ENCODE measurements at regions not wholly inside any gene's neighbourhood (a gene's known extent, or its start where the extent isn't known, plus 50 kb on each side); places are given as distances from the start of the nearest gene placed in this dataset.

GRCh38 chr4:4641661-4642495 is 100.0 kb upstream of the STX18 start:
- DNase-seq (ENCODE audit: low read depth in 2 of 2) = no peak

DNA sequence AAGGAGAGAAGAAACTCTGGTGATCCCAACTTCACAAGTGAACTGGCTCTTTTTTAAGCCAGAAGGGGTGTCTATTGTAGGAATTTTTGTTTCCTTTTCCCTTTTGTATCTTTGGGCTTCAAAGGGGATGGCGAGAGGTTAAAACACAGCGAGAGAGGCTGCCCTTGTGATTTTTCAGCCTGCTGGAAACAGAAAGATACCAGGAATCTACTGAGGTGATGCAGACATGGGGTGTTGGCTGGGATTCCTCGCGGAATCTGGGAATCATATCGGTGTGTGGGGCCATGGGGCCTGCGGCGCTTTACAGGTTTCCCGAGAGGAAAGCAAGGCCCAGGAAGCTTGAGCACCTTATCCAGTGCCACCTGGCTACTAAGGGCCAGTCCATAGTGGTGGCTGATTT is 99.4 kb upstream of the STX18 start:
- DNase-seq (ENCODE audit: low read depth in 2 of 2) = no peak

DNA sequence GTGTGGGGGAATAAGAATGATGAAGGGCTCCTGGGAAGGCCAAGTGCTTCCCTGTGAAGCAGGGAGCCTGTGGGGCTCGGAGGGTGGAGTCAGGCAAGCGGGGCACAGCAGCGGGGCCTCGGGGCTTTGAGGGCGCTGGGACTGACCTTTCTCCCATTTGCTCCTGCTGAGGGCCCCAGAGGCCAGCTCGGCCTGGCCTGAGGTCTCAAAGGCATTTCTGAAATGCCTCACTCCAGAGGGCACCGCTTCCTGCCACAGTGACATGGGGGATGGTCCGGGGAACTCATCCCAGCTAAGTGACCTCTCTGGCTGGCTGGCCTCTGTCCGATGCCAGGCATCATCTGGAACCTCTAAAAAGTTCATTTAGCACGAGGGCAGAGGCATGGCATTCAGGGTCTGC is 98.8 kb upstream of the STX18 start:
- DNase-seq (ENCODE audit: low read depth in 2 of 2) = no peak

GRCh38 chr4:4639370-4639769 is 97.5 kb upstream of the STX18 start:
- DNase-seq (ENCODE audit: low read depth in 2 of 2) = no peak

GRCh38 chr4:4637710-4638109 is 95.9 kb upstream of the STX18 start:
- DNase-seq (ENCODE audit: low read depth in 2 of 2) = no peak

DNA sequence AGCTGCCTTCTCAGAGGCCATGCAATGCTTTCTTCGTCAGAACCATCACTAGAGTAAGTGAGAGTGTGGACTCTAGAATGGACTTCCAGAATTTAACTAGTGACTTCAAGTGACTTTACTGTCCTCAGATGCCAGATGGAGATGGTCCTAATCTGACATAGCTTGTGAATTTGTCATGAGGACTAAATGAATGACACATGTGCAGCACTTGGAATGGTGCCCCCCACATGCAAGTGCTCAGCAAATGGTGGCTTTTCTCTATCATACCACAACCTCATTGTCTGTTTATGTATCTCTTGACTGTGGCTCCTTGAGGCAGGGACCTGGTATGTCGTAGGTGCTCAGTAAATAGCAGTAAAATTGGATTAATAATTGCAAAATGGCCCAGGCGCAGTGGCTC is 91.6 kb upstream of the STX18 start:
- DNase-seq (ENCODE audit: low read depth in 2 of 2) = no peak

DNA sequence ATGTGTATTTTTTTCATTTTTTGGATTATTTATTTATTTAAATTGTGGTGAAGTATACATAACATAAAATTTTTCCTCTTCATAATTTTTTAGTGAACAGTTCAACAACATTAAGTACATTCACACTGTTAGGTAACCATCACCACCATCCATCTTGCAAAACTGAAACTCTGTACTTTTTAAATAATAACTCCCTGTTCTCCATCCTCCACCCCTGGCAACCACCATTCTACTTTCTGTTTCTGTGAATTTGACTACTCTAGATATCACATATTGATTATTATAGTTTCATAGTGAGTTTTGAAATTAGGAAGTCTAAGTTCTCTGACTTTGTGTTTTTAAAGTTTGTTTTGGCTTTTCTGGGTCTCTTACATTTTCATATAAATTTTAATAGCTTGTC is 89.3 kb upstream of the STX18 start:
- DNase-seq (ENCODE audit: low read depth in 2 of 2) = no peak

DNA sequence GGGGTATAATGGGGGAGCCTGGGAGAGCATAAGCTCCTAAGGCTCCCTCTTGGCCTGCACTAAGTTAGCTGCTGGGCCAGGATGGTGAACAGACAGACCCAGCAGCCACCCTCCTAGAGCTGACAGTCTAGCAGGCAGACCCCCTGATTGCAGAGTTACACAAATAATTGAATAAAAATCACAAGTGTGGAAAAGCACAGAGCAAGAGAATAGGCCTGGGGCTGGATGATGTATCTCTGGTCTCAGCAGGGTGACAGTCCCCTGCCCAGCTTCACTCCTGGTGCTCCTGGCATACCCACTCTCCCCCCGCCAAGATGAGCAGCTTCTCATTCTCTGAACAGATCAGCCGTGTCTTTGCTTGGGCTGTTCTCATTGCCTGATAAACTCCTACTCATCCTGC is 86.1 kb upstream of the STX18 start:
- DNase-seq (ENCODE audit: low read depth in 2 of 2) = no peak

DNA sequence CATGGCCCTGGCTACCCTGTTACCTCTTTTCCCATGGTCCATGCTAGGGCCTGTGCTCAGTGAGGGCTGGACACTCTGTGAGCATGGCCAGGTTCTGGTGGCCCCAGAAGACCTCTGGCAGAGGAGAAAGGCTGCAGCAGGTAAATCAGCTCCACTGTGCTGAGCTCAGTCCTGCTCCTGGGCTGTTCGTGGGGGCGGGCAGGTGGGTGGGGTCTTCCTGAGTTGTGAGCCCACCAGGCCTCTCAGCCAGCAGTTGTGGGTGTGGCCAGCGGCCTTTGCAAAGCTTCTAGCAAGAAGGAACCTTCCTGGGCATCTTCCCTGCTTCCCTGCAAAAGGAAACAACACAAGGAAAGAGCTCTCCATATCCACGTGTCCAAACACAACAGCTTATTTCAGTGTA is 85.3 kb upstream of the STX18 start:
- no peak for DNase-seq (ENCODE audit: low read depth in 2 of 2)

GRCh38 chr4:4625488-4625887 is 83.6 kb upstream of the STX18 start:
- DNase-seq (ENCODE audit: low read depth in 2 of 2) = no peak

- no peak for DNase-seq (ENCODE audit: low read depth in 2 of 2)
Observed at GRCh38 chr4:4624276-4624897, 82.5 kb upstream of the STX18 start.

GRCh38 chr4:4619821-4620220 is 78.0 kb upstream of the STX18 start:
- DNase-seq (ENCODE audit: low read depth in 2 of 2) = no peak

- no peak for DNase-seq (ENCODE audit: low read depth in 2 of 2)
Observed at GRCh38 chr4:4618847-4619246, 77.0 kb upstream of the STX18 start.

- DNase-seq (ENCODE audit: low read depth in 2 of 2) = no peak
Observed at GRCh38 chr4:4614925-4615678, 73.3 kb upstream of the STX18 start.

DNA sequence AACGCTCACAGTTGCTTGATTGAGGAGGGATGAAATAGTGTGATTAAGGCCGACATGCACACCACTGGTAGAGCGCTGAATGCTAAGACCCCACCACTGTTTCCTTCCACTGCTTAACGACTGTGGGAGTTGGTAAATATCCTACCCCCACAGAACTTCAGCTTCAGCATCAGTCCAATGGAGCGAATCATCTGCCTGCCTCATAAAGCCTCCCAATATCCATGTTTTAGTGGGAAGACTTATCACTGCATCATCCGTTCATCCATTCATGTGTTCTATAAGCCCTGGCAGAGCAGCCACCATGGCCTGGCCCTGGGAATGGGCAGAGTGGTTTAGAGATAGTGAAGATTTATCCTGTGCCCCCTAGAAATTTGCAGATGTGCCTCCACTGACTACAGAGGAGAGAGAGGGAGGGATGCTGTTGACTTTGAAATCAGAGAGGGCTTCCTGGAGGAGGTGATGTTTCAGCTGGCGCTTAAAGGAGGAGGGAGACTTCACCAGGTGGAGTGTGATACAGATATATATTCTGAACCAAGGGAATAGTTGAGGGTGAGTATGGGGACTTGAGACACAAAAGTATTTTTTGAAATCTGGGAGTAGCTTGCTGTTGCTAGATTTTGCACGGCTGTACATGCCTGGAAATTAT is 71.9 kb upstream of the STX18 start:
- DNase-seq (ENCODE audit: low read depth in 2 of 2) = no peak

DNA sequence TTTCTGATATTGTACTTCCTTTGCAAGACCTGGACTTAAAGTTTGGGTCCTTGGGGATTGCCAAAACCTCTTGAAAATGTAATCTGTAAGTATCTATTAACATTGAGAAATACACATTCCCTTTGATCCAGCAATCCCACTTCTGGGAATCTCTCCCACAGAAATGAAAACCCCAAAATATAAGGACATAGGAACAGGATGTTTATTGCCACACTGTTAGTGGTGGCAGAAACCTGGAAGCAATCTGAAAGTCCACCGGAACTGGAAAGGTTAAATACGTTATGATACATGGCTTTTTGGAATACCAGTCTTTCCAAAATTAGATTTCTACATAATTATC is 71.2 kb upstream of the STX18 start:
- no peak for DNase-seq (ENCODE audit: low read depth in 2 of 2)

DNA sequence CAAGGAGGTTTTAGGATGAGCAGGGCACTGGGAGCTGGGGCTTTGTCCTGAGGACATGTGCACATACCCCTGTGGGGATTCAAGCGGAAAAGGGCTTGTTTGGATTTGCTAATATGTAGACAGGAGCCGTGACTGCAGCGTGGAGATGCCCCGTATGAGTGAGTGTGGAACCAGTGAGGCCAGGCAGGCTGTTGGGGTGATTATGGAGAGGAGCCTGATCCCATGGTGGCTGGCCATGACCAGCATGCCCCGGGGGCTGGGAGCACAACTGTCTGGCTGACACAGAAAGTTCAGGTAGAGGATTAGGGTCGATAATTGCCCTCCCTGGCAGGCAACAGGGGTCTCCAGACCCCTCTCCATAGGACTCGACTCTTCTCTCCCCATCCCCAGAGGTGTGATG is 68.8 kb upstream of the STX18 start:
- no peak for DNase-seq (ENCODE audit: low read depth in 2 of 2)

- no peak for DNase-seq (ENCODE audit: low read depth in 2 of 2)
Observed at GRCh38 chr4:4609622-4610334, 67.9 kb upstream of the STX18 start.

GRCh38 chr4:4608214-4608537 is 66.3 kb upstream of the STX18 start:
- DNase-seq (ENCODE audit: low read depth in 2 of 2) = no peak

GRCh38 chr4:4607336-4608213 is 65.7 kb upstream of the STX18 start:
- no peak for DNase-seq (ENCODE audit: low read depth in 2 of 2)

- DNase-seq (ENCODE audit: low read depth in 2 of 2) = peak in 1 of 2 donors; percentile 9
Observed at GRCh38 chr4:4606321-4606720, 64.5 kb upstream of the STX18 start.
